ENCODE measurements at regions not wholly inside any gene's neighbourhood (a gene's known extent, or its start where the extent isn't known, plus 50 kb on each side); places are given as distances from the start of the nearest gene placed in this dataset.

DNA sequence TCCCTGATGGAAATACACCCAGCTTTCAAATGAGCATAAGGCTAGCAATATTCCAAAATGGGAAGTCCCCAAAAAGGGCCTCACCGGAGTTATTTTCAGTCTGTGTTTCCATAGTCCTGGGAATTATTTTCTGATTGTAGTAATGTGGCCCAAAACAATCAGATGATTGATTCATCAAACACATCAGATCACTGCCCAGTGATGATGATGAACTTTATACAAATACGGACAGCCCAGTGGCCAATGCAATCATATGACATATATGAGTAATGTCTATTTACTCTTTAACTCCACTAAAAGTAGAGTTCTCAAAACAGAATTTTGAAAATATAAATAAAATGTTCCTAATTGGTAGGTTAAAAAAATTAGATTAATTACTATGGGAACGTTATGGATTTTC lies 467.8 kb downstream of the ZNF608 start:
- TF ChIP-seq CTCF (IDR thresholded peaks at IDR 0.05): no peak
- no peak for TF ChIP-seq GATA2 (CRISPR knock-in tag; IDR thresholded peaks at IDR 0.05)
- TF ChIP-seq GABPA (IDR thresholded peaks at IDR 0.05; ENCODE audit: low read depth): no peak
- TF ChIP-seq MXI1 (IDR thresholded peaks at IDR 0.05; ENCODE audit: low read depth, low read length): no peak
- TF ChIP-seq TEAD4 (IDR thresholded peaks at IDR 0.05; ENCODE audit: borderline replicate concordance, insufficient read depth): no peak
- no peak for TF ChIP-seq CHD2 (IDR thresholded peaks at IDR 0.05; ENCODE audit: low read length, partially characterized antibody)

Data from SK-N-SH (cell line).